Stimulated activated CD4-positive, alpha-beta T cell treated with anti-CD3 and anti-CD28 coated beads, Interleukin-4, amount 100 ng/mL, for 48 hours (primary cell): ENCODE measurements at regions not wholly inside any gene's neighbourhood (a gene's known extent, or its start where the extent isn't known, plus 50 kb on each side); places are given as distances from the start of the nearest gene placed in this dataset.
"Not testable (repeated sequence)": the region's sequence is repeated elsewhere in the genome, so short reads cannot be mapped to it uniquely, and the experiment has no call there.

Source experiments
- DNase-seq, 2 donors: peaks; one replicate each; pipeline ENCODE4 v3.0.0-alpha.2; 2020; ENCODE audit warnings: low read depth in 2 of 2

- no peak for DNase-seq
Measured at GRCh38 chr15:79606831-79607355, 174.8 kb downstream of the MINAR1 start.

- no peak for DNase-seq
Measured at GRCh38 chr15:79608066-79608864, 176.1 kb downstream of the MINAR1 start.

- no peak for DNase-seq
Measured at GRCh38 chr15:79609506-79609905, 177.4 kb downstream of the MINAR1 start.

- no peak for DNase-seq
Measured at GRCh38 chr15:79610021-79610420, 177.9 kb downstream of the MINAR1 start.

- DNase-seq, result no peak
Measured at GRCh38 chr15:79615754-79616153, 183.6 kb downstream of the MINAR1 start.

GRCh38 chr15:79617071-79617470 is 184.9 kb downstream of the MINAR1 start:
- no peak for DNase-seq

GRCh38 chr15:79620112-79620857 is 188.1 kb downstream of the MINAR1 start:
- no peak for DNase-seq

GRCh38 chr15:79621805-79622204 is 189.7 kb downstream of the MINAR1 start:
- DNase-seq, result not testable (repeated sequence)

- DNase-seq, result no peak
Measured at GRCh38 chr15:79623488-79623887, 191.4 kb downstream of the MINAR1 start.

- DNase-seq, result no peak
Measured at GRCh38 chr15:79629687-79630086, 197.6 kb downstream of the MINAR1 start.

- no peak for DNase-seq
Measured at GRCh38 chr15:79632457-79632856, 200.3 kb downstream of the MINAR1 start.

GRCh38 chr15:79635149-79635771 is 203.1 kb downstream of the MINAR1 start:
- DNase-seq, result no peak

GRCh38 chr15:79635897-79636561 is 203.9 kb downstream of the MINAR1 start:
- no peak for DNase-seq

GRCh38 chr15:79640206-79640605 is 208.1 kb downstream of the MINAR1 start:
- DNase-seq, result no peak

GRCh38 chr15:79641841-79642240 is 209.7 kb downstream of the MINAR1 start:
- no peak for DNase-seq

GRCh38 chr15:79643393-79643792 is 211.3 kb downstream of the MINAR1 start:
- no peak for DNase-seq

- DNase-seq, result no peak
Measured at GRCh38 chr15:79644091-79644490, 212.0 kb downstream of the MINAR1 start.

- not testable (repeated sequence) for DNase-seq
Measured at GRCh38 chr15:79652972-79653371, 220.8 kb downstream of the MINAR1 start.

GRCh38 chr15:79653533-79653932 is 221.4 kb downstream of the MINAR1 start:
- no peak for DNase-seq

GRCh38 chr15:79656151-79657000 is 224.2 kb downstream of the MINAR1 start:
- DNase-seq, result no peak

GRCh38 chr15:79657722-79658121 is 225.6 kb downstream of the MINAR1 start:
- DNase-seq, result no peak
